GM13977 (cell line): ENCODE measurements at regions not wholly inside any gene's neighbourhood (a gene's known extent, or its start where the extent isn't known, plus 50 kb on each side); places are given as distances from the start of the nearest gene placed in this dataset.

Experiments
- DNase-seq: peaks from one replicate; pipeline ENCODE4 v3.0.0; 2012; ENCODE audit warnings: low spot score
- in situ Hi-C: fragments of 300-500 bp; cut with MboI; formaldehyde crosslinking; loops from one replicate; pipeline ENCODE4 v1.12.0; 2022; ENCODE audit warnings: low sequenced_read_pairs, low pct_unique_long_range_greater_than_20kb, mixed read lengths, inconsistent platforms; ENCODE audit not compliant: unreplicated experiment
- TF ChIP-seq, protein P1 (sequence below): IDR thresholded peaks from 2 replicates; pipeline ENCODE4 v1.5.1; 2012; ENCODE audit warnings: mild to moderate bottlenecking, control low read depth; ENCODE audit not compliant: insufficient read depth; ENCODE audit errors: extremely low read depth, missing control alignments

DNA sequence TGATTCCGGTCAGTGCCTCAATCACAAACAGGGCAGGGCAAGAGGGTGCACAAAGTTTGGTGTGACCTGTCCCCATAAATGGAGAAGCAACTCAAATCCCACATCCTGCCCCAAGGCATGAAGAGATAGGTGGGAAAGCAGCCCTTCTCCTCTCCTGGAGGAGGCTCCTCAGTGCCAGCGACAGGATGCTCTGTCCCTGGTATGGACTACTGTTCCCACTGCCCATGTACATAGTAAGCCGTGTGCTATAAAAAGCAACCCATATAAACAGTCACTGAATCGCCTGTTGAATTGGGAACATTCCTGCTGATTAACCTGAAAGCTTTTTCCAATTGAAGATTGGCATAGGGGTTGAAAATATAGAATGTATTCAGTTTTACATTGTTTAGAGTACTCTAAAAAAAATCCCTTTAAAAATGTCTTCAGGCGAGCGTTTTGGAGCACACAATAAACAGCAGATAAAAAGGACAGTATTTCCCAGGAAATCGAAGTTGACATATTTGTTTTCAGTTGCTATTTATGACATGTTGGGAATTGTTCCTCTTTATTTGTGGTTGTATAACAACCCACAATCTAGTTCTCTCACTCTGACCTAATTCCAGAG is 513.9 kb downstream of the DIRAS2 start:
- in situ Hi-C loops, result no loop called here
- DNase-seq, result no peak
- TF ChIP-seq, protein P1, sequence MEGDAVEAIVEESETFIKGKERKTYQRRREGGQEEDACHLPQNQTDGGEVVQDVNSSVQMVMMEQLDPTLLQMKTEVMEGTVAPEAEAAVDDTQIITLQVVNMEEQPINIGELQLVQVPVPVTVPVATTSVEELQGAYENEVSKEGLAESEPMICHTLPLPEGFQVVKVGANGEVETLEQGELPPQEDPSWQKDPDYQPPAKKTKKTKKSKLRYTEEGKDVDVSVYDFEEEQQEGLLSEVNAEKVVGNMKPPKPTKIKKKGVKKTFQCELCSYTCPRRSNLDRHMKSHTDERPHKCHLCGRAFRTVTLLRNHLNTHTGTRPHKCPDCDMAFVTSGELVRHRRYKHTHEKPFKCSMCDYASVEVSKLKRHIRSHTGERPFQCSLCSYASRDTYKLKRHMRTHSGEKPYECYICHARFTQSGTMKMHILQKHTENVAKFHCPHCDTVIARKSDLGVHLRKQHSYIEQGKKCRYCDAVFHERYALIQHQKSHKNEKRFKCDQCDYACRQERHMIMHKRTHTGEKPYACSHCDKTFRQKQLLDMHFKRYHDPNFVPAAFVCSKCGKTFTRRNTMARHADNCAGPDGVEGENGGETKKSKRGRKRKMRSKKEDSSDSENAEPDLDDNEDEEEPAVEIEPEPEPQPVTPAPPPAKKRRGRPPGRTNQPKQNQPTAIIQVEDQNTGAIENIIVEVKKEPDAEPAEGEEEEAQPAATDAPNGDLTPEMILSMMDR, result no peak

DNA sequence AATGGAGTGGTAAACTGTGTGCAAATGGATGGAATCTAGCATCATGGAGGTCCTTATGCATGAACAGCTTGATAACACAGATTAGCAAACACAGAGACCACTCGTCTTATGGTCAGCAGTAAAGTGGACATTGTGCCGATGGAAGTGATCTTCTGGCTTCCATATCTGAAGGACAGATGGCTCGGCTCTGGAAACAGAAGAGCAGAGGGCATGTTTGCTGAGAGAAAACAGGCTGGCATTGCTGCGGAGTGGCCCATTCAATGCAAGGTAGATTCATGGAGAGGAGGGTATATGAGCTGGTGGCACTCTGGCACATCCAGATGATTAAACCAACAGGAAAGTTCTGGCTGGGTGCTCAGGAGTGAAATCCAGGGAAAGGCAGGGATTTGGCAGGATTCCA is 513.2 kb downstream of the DIRAS2 start:
- TF ChIP-seq, protein P1, result no peak
- in situ Hi-C loops, result no loop called here
- DNase-seq, result no peak

DNA sequence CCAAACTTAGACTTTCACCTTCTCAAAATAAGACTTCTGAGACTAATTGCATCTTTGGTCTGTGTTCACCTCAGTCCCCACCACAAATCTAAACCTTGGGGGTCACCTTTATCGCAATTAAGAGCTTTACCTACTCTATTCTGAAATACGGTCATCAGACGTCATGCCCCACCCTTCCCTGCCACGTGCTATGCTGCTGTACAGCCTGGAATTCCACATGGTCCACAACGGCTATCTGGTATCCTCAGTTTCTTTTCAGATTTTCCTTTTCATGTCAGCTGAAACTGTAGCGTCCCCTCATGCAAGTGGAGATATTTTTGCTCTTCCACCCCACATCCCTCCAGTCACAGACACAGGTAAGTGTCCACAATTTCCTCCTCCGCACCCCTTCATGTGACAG is 511.1 kb downstream of the DIRAS2 start:
- TF ChIP-seq, protein P1, result no peak
- in situ Hi-C loops, result no loop called here

DNA sequence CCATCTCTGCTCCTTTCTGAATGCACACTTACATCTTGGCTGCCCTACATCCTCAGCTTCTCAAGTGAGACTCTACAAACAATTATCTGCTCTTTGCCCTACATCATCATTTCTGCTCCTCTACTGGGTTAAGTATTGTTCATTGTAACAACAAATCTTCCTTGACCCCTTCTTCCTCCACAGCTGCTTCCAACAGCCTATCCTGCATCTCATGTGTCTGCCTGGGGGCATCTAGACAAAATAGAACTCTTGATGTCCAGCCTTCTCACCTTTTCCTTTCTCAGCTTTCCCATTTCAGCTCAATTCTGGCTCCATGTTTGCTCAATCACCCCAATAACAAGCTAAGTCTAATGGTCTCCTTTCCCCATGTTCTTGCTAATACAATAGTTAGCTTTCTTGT is 509.8 kb downstream of the DIRAS2 start:
- in situ Hi-C loops, result no loop called here
- DNase-seq, result no peak
- TF ChIP-seq, protein P1, result no peak

More for the DNA sequence above, 511.1 kb downstream of the DIRAS2 start:
- DNase-seq, result no peak

DNA sequence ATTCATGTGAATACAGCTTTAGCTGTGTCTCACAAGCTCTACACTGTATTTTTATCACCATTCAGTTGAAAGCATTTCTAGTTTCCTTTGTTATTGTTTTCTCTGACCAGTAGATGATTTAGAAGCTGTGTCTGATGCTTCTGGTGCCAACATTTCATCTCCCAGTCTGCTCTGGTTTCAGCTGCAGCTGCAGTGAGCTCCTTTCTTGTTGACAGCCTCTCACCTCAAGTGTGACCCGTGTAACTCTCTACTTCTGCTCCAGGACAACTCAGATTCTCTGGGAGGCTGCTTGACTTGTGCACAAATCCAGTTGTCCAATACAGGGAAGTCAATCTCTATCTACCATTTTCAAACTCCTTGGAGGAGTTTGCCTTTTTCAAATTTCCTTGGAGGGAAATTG is 504.8 kb downstream of the DIRAS2 start:
- no peak for DNase-seq
- in situ Hi-C loops, result no loop called here
- TF ChIP-seq, protein P1, result no peak

DNA sequence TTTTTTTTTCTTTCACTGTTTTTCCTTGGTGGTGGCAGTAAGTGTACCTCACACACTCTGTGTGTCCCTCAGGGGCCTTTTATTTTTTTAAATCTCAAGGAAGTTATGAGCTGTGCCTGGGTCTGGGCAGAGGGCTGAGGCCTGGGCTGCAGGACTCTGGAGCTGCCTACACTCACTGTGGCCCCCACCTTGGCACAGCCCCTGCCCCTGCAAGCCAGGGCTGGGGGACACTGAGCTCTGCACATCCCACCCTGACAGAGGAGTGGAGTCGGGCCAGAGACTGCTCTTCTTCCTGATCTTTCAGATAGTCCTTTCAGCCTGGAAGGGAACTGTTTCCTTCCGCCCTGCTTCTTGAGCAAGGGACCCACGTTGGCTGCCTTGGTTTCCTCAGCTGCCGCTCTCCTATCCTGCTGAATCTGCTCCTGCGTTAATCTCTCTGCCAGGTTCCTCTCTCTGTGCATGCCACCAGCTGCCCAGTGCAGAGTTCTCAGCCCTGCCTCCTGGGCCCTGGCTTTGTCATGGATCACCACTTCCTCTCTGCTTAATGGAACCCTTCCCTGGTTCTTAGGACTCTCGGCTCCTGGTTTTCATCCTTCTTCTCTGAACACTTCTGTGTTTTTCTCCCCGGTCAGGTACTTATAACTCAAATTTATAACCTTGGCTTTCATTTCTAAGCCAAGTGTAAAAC is 502.3 kb downstream of the DIRAS2 start:
- TF ChIP-seq, protein P1, result no peak
- in situ Hi-C loops, result no loop called here

More for the DNA sequence above, 502.3 kb downstream of the DIRAS2 start:
- DNase-seq, result no peak
